ENCODE measurements at regions not wholly inside any gene's neighbourhood (a gene's known extent, or its start where the extent isn't known, plus 50 kb on each side); places are given as distances from the start of the nearest gene placed in this dataset.

DNA sequence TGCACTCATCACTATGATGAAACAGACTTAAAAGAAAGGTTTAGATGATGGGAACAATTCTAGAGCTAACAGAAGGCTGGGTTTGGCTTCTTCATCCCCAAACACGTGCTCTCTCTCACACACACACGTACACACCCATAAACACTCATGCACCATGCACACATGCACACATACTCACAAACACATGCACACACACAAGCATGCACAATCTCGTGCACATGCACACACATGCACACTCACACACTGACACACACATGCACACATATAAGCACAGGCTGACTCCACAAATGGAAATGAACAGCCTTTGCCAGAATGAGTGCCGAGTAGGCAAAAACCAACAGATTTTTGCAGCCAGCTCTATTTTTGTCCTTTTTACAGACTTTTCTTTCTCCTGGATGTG lies 1571.6 kb downstream of the AACS start:
- DNase-seq (ENCODE audit: low read depth in 1 of 2, low spot score in 2 of 2) = no peak
- WGBS, 2 experiments (ENCODE audit: extremely low coverage in 1 of 2, insufficient coverage in 1 of 2, insufficient read length in 1 of 2, insufficient replicate concordance in 2 of 2, low coverage in 1 of 2, low lambda C conversion rate in 2 of 2, missing lambda C conversion rate in 1 of 2) = 98% methylated on average over 4 of the region's 4 CpGs; no CpG with 5 or more reads in 1 of the 2 experiments
- CTCF ChIA-PET (ENCODE audit: partially characterized antibody) = interaction anchor here (0.6 to 0.9 kb wide), 2 partner anchors 11 to 274 kb away, joined by 3 to 4 read pairs; no protein-coding TSS in a partner anchor
- no peak overlapping the region for H3K4me2 ChIP-seq (ENCODE audit: insufficient read depth in 1 of 2, low read depth in 2 of 2, low read length in 2 of 2)
- POLR2A ChIA-PET (ENCODE audit: partially characterized antibody) = no interaction called here
- H3K4me3 ChIP-seq (ENCODE audit: extremely low read depth in 1 of 4, insufficient read depth in 2 of 4, low read depth in 3 of 4, low read length in 4 of 4) = no peak overlapping the region
- no peak overlapping the region for H2BK120ac ChIP-seq (replicated peaks; ENCODE audit: low read depth, low read length)
- no peak overlapping the region for H3K14ac ChIP-seq (ENCODE audit: insufficient read length)
- no peak overlapping the region for H3K9ac ChIP-seq (replicated peaks in 1 of 4; ENCODE audit: extremely low read depth in 1 of 4, low read depth in 3 of 4, low read length in 3 of 4)
- no peak overlapping the region for H3K18ac ChIP-seq (ENCODE audit: extremely low read depth, low read length)
- H3K79me2 ChIP-seq (ENCODE audit: control insufficient read depth in 1 of 2, insufficient read depth in 2 of 2, low read length in 2 of 2) = no peaks in the 10 kb centered on the region
- H4K20me1 ChIP-seq (replicated peaks in 1 of 2; ENCODE audit: control insufficient read depth in 1 of 2, insufficient read depth in 2 of 2, low read length in 2 of 2) = no peaks in the 10 kb centered on the region
- H2BK15ac ChIP-seq (ENCODE audit: low read length) = no peak overlapping the region
- H2AK5ac ChIP-seq (ENCODE audit: low read depth, low read length) = no peak overlapping the region
- no peak overlapping the region for H3K56ac ChIP-seq (replicated peaks; ENCODE audit: insufficient read length, low read depth, low read length)
- no peak overlapping the region for H4K8ac ChIP-seq (ENCODE audit: extremely low read depth, insufficient read depth, low read length)
- H3K27me3 ChIP-seq (replicated peaks in 1 of 4; ENCODE audit: control insufficient read depth in 3 of 4, extremely low read depth in 1 of 4, insufficient read depth in 3 of 4, low read length in 3 of 4) = no peaks in the 10 kb centered on the region
- H3K36me3 ChIP-seq (ENCODE audit: control insufficient read depth in 2 of 4, insufficient read depth in 4 of 4, low read length in 3 of 4) = no peaks in the 10 kb centered on the region
- H3K23me2 ChIP-seq (ENCODE audit: low read depth, low read length) = no peaks in the 10 kb centered on the region
- H3K9me3 ChIP-seq (ENCODE audit: insufficient read depth in 2 of 2, low read depth in 1 of 2, low read length in 1 of 2) = no peaks in the 10 kb centered on the region
- H3K4me1 ChIP-seq (replicated peaks in 1 of 4; ENCODE audit: control insufficient read depth in 3 of 4, insufficient read depth in 4 of 4, low read length in 3 of 4) = no peaks in the 10 kb centered on the region
- no peak overlapping the region for H2AFZ ChIP-seq (ENCODE audit: low read length)
- H2BK20ac ChIP-seq (ENCODE audit: low read length) = no peak overlapping the region
- H3K79me1 ChIP-seq (ENCODE audit: low read depth, low read length) = no peaks in the 10 kb centered on the region
- FAIRE-seq = no peak
- no peak overlapping the region for H2BK5ac ChIP-seq (ENCODE audit: low read depth, low read length)
- H3K27ac ChIP-seq (ENCODE audit: low read depth, low read length) = no peak overlapping the region
- H2BK12ac ChIP-seq (ENCODE audit: low read depth, low read length) = no peak overlapping the region
- H4K91ac ChIP-seq (replicated peaks; ENCODE audit: insufficient read length, low read length) = no peak overlapping the region
- H4K5ac ChIP-seq (ENCODE audit: insufficient read length, low read depth, low read length) = no peak overlapping the region
- no peak overlapping the region for H3K4ac ChIP-seq (replicated peaks; ENCODE audit: insufficient read length, low read depth, low read length)
- H3K23ac ChIP-seq (ENCODE audit: insufficient read length) = peak overlapping the region; percentile 77
- TF ChIP-seq SIX5 (IDR thresholded peaks at IDR 0.05; ENCODE audit: low read depth, low read length) = no peak
- TF ChIP-seq RBBP5 (IDR thresholded peaks at IDR 0.05; ENCODE audit: borderline replicate concordance, low read depth, low read length) = no peak
- TF ChIP-seq ZNF274 (IDR thresholded peaks at IDR 0.05; ENCODE audit: borderline replicate concordance, extremely low read depth, low read length) = no peak
- TF ChIP-seq, protein P1, sequence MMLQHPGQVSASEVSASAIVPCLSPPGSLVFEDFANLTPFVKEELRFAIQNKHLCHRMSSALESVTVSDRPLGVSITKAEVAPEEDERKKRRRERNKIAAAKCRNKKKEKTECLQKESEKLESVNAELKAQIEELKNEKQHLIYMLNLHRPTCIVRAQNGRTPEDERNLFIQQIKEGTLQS (IDR thresholded peaks at IDR 0.05; ENCODE audit: insufficient read depth, low read depth, low read length) = no peak
- no peak for TF ChIP-seq PHF8 (conservative IDR thresholded peaks at IDR 0.05; ENCODE audit: low read depth, low read length)
- no peak for TF ChIP-seq JUND (IDR thresholded peaks at IDR 0.05; ENCODE audit: low read length)
- no peak for TF ChIP-seq TBP (IDR thresholded peaks at IDR 0.05; ENCODE audit: low read depth, low read length)
- no peak for TF ChIP-seq RAD21 (IDR thresholded peaks at IDR 0.05 in 1 of 2, conservative IDR thresholded peaks at IDR 0.05 in 1 of 2; ENCODE audit: low read depth in 2 of 2, low read length in 2 of 2)
- TF ChIP-seq, protein P2, sequence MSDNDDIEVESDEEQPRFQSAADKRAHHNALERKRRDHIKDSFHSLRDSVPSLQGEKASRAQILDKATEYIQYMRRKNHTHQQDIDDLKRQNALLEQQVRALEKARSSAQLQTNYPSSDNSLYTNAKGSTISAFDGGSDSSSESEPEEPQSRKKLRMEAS (IDR thresholded peaks at IDR 0.05) = no peak
- no peak for TF ChIP-seq SP4 (IDR thresholded peaks at IDR 0.05; ENCODE audit: low read length)
- no peak for TF ChIP-seq TAF7 (optimal IDR thresholded peaks at IDR 0.05; ENCODE audit: borderline replicate concordance, low read depth, low read length)
- no peak for TF ChIP-seq CEBPB (IDR thresholded peaks at IDR 0.05; ENCODE audit: low read depth, low read length)
- no peak for TF ChIP-seq EP300 (IDR thresholded peaks at IDR 0.05; ENCODE audit: borderline replicate concordance in 1 of 2, low read depth in 2 of 2, low read length in 2 of 2)
- no peak for TF ChIP-seq BRCA1 (IDR thresholded peaks at IDR 0.05; ENCODE audit: low read depth, low read length)
- TF ChIP-seq NRF1 (IDR thresholded peaks at IDR 0.05; ENCODE audit: low read depth, low read length) = no peak
